ENCODE measurements at regions not wholly inside any gene's neighbourhood (a gene's known extent, or its start where the extent isn't known, plus 50 kb on each side); places are given as distances from the start of the nearest gene placed in this dataset.

- H3K4me1 ChIP-seq (ENCODE audit: control insufficient read depth in 1 of 2, insufficient read depth in 1 of 2, low read depth in 1 of 2, low read length in 1 of 2): no peaks in the 10 kb centered on the region
- H3K27ac ChIP-seq: no peak overlapping the region
- no peak overlapping the region for H3K4me3 ChIP-seq (ENCODE audit: low read depth in 1 of 2, low read length in 1 of 2)
- TF ChIP-seq CTCF (IDR thresholded peaks at IDR 0.05): no peak
- no peaks in the 10 kb centered on the region for H3K9me3 ChIP-seq
- H3K36me3 ChIP-seq: no peaks in the 10 kb centered on the region
- peaks cover 60% of the 10 kb centered on the region for H3K27me3 ChIP-seq
These were observed 203.8 kb upstream of the SEMA6D start for GRCh38 chr15:47513471-47513870.

- Histone ChIP-seq H3K4me3 (ENCODE audit: low read depth in 1 of 2, low read length in 1 of 2) (no peak overlapping the region), H3K36me3 (no peaks in the 10 kb centered on the region), H3K27me3 (peaks cover 68% of the 10 kb centered on the region), H3K4me1 (ENCODE audit: control insufficient read depth in 1 of 2, insufficient read depth in 1 of 2, low read depth in 1 of 2, low read length in 1 of 2) (no peaks in the 10 kb centered on the region), H3K27ac (no peak overlapping the region), H3K9me3 (no peaks in the 10 kb centered on the region)
- no peak for TF ChIP-seq CTCF (IDR thresholded peaks at IDR 0.05)
These were observed 203.1 kb upstream of the SEMA6D start for GRCh38 chr15:47514200-47514652.

- peaks cover 84% of the 10 kb centered on the region for H3K27me3 ChIP-seq
- H3K9me3 ChIP-seq: no peaks in the 10 kb centered on the region
- no peak for TF ChIP-seq CTCF (IDR thresholded peaks at IDR 0.05)
- no peaks in the 10 kb centered on the region for H3K36me3 ChIP-seq
- no peak overlapping the region for H3K27ac ChIP-seq
- no peak overlapping the region for H3K4me3 ChIP-seq (ENCODE audit: low read depth in 1 of 2, low read length in 1 of 2)
- no peaks in the 10 kb centered on the region for H3K4me1 ChIP-seq (ENCODE audit: control insufficient read depth in 1 of 2, insufficient read depth in 1 of 2, low read depth in 1 of 2, low read length in 1 of 2)
These were observed 200.7 kb upstream of the SEMA6D start for GRCh38 chr15:47516558-47516957.

- no peaks in the 10 kb centered on the region for H3K9me3 ChIP-seq
- no peak for TF ChIP-seq CTCF (IDR thresholded peaks at IDR 0.05)
- H3K27me3 ChIP-seq: peaks cover 86% of the 10 kb centered on the region
- no peaks in the 10 kb centered on the region for H3K4me1 ChIP-seq (ENCODE audit: control insufficient read depth in 1 of 2, insufficient read depth in 1 of 2, low read depth in 1 of 2, low read length in 1 of 2)
- no peak overlapping the region for H3K27ac ChIP-seq
- H3K4me3 ChIP-seq (ENCODE audit: low read depth in 1 of 2, low read length in 1 of 2): no peak overlapping the region
- no peaks in the 10 kb centered on the region for H3K36me3 ChIP-seq
These were observed 200.3 kb upstream of the SEMA6D start for GRCh38 chr15:47516972-47517371.

GRCh38 chr15:47517737-47518136 is 199.6 kb upstream of the SEMA6D start:
- H3K9me3 ChIP-seq: no peaks in the 10 kb centered on the region
- H3K36me3 ChIP-seq: no peaks in the 10 kb centered on the region
- no peak overlapping the region for H3K27ac ChIP-seq
- TF ChIP-seq CTCF (IDR thresholded peaks at IDR 0.05): no peak
- peaks cover under 1 to 4% of the 10 kb centered on the region in 2 experiments for H3K4me1 ChIP-seq (ENCODE audit: control insufficient read depth in 1 of 2, insufficient read depth in 1 of 2, low read depth in 1 of 2, low read length in 1 of 2)
- H3K27me3 ChIP-seq: peaks cover 88% of the 10 kb centered on the region
- no peak overlapping the region for H3K4me3 ChIP-seq (ENCODE audit: low read depth in 1 of 2, low read length in 1 of 2)

All from neutrophil (primary cell).